ENCODE measurements at regions not wholly inside any gene's neighbourhood (a gene's known extent, or its start where the extent isn't known, plus 50 kb on each side); places are given as distances from the start of the nearest gene placed in this dataset.

GRCh38 chr3:127033171-127033570 lies 50.3 kb downstream of the PLXNA1 start:
- Histone ChIP-seq H3K9ac (no peak overlapping the region), H3K4me2 (ENCODE audit: unreplicated experiment) (no peak overlapping the region), H3F3A (ENCODE audit: insufficient read depth) (no peaks in the 10 kb centered on the region), H3K79me2 (ENCODE audit: insufficient read depth) (no peaks in the 10 kb centered on the region), H3K27me3 (replicated peaks; ENCODE audit: insufficient read depth) (no peaks in the 10 kb centered on the region), H3K36me3 (ENCODE audit: low read depth) (no peaks in the 10 kb centered on the region; the same call in 1 of the 2 replicates), H3K4me1 (ENCODE audit: insufficient read depth) (peaks cover 9% of the 10 kb centered on the region), H3K4me3 (no peak overlapping the region), H4K20me1 (ENCODE audit: insufficient read depth) (no peaks in the 10 kb centered on the region), H3K9me2 (ENCODE audit: insufficient read depth) (no peaks in the 10 kb centered on the region), H3K9me3 (ENCODE audit: low read depth) (no peaks in the 10 kb centered on the region), H3K27ac (no peak overlapping the region), H2AFZ (no peak overlapping the region)
- 91% methylated on average over 6 of the region's 6 CpGs for WGBS, 2 experiments (ENCODE audit: low coverage in 1 of 2, low lambda C conversion rate in 2 of 2, missing lambda C conversion rate in 2 of 2)
- DNase-seq: no peak
- in situ Hi-C loops (cut with MboI): no loop called here
- TF ChIP-seq EZH2phosphoT487 (IDR thresholded peaks at IDR 0.05; ENCODE audit: insufficient read depth, low read depth) (no peak), EZH2 (IDR thresholded peaks at IDR 0.05; ENCODE audit: insufficient read depth, poor library complexity, severe bottlenecking) (no peak)

GRCh38 chr3:127033786-127034185 lies 50.9 kb downstream of the PLXNA1 start:
- H3K9ac ChIP-seq: no peak overlapping the region
- H4K20me1 ChIP-seq (ENCODE audit: insufficient read depth): no peaks in the 10 kb centered on the region
- no peak for DNase-seq
- H3K36me3 ChIP-seq (ENCODE audit: low read depth): no peaks in the 10 kb centered on the region; the same call in 1 of the 2 replicates
- no peak overlapping the region for H2AFZ ChIP-seq
- TF ChIP-seq EZH2phosphoT487 (IDR thresholded peaks at IDR 0.05; ENCODE audit: insufficient read depth, low read depth) (no peak), EZH2 (IDR thresholded peaks at IDR 0.05; ENCODE audit: insufficient read depth, poor library complexity, severe bottlenecking) (no peak)
- no peaks in the 10 kb centered on the region for H3K9me2 ChIP-seq (ENCODE audit: insufficient read depth)
- H3K9me3 ChIP-seq (ENCODE audit: low read depth): no peaks in the 10 kb centered on the region
- H3K4me2 ChIP-seq (ENCODE audit: unreplicated experiment): no peak overlapping the region
- peaks cover 9% of the 10 kb centered on the region for H3K4me1 ChIP-seq (ENCODE audit: insufficient read depth)
- 90% methylated on average over 11 to 19 of the region's 20 CpGs for WGBS, 2 experiments (ENCODE audit: low coverage in 1 of 2, low lambda C conversion rate in 2 of 2, missing lambda C conversion rate in 2 of 2)
- no peak overlapping the region for H3K4me3 ChIP-seq
- no peaks in the 10 kb centered on the region for H3F3A ChIP-seq (ENCODE audit: insufficient read depth)
- in situ Hi-C loops (cut with MboI): no loop called here
- H3K27ac ChIP-seq: no peak overlapping the region
- no peaks in the 10 kb centered on the region for H3K79me2 ChIP-seq (ENCODE audit: insufficient read depth)
- no peaks in the 10 kb centered on the region for H3K27me3 ChIP-seq (replicated peaks; ENCODE audit: insufficient read depth)

GRCh38 chr3:127034195-127034989 lies 51.5 kb downstream of the PLXNA1 start:
- WGBS, 2 experiments (ENCODE audit: low coverage in 1 of 2, low lambda C conversion rate in 2 of 2, missing lambda C conversion rate in 2 of 2): 90 to 92% methylated on average over 24 to 30 of the region's 30 CpGs

GRCh38 chr3:127034990-127035652 lies 52.2 kb downstream of the PLXNA1 start:
- WGBS, 2 experiments (ENCODE audit: low coverage in 1 of 2, low lambda C conversion rate in 2 of 2, missing lambda C conversion rate in 2 of 2): 67 to 71% methylated on average over 13 of the region's 13 CpGs
- no peaks in the 10 kb centered on the region for H3K9me3 ChIP-seq (ENCODE audit: low read depth)
- H3K9me2 ChIP-seq (ENCODE audit: insufficient read depth): no peaks in the 10 kb centered on the region
- TF ChIP-seq EZH2phosphoT487 (IDR thresholded peaks at IDR 0.05; ENCODE audit: insufficient read depth, low read depth) (no peak), EZH2 (IDR thresholded peaks at IDR 0.05; ENCODE audit: insufficient read depth, poor library complexity, severe bottlenecking) (no peak)
- peak overlapping the region; percentile 35; the same call in 1 of the 2 replicates for H3K9ac ChIP-seq
- no peak overlapping the region for H2AFZ ChIP-seq
- H3K36me3 ChIP-seq (ENCODE audit: low read depth): no peaks in the 10 kb centered on the region
- no peak for DNase-seq
- H3K4me1 ChIP-seq (ENCODE audit: insufficient read depth): peaks cover 9% of the 10 kb centered on the region
- in situ Hi-C loops (cut with MboI): no loop called here
- H3K27me3 ChIP-seq (replicated peaks; ENCODE audit: insufficient read depth): no peaks in the 10 kb centered on the region
- H3K79me2 ChIP-seq (ENCODE audit: insufficient read depth): no peaks in the 10 kb centered on the region
- H3K27ac ChIP-seq: peak overlapping the region; percentile 30; the same call in 1 of the 2 replicates
- H3K4me2 ChIP-seq (ENCODE audit: unreplicated experiment): peak overlapping the region; percentile 13
- H4K20me1 ChIP-seq (ENCODE audit: insufficient read depth): no peaks in the 10 kb centered on the region
- no peaks in the 10 kb centered on the region for H3F3A ChIP-seq (ENCODE audit: insufficient read depth)
- H3K4me3 ChIP-seq: no peak overlapping the region

More at GRCh38 chr3:127034195-127034989, 51.5 kb downstream of the PLXNA1 start:
- in situ Hi-C loops (cut with MboI): no loop called here
- H3K36me3 ChIP-seq (ENCODE audit: low read depth): no peaks in the 10 kb centered on the region; the same call in 1 of the 2 replicates
- no peaks in the 10 kb centered on the region for H3K79me2 ChIP-seq (ENCODE audit: insufficient read depth)
- no peaks in the 10 kb centered on the region for H3K27me3 ChIP-seq (replicated peaks; ENCODE audit: insufficient read depth)
- H3F3A ChIP-seq (ENCODE audit: insufficient read depth): no peaks in the 10 kb centered on the region
- H3K27ac ChIP-seq: no peak overlapping the region
- H2AFZ ChIP-seq: no peak overlapping the region
- DNase-seq: no peak
- no peaks in the 10 kb centered on the region for H3K9me2 ChIP-seq (ENCODE audit: insufficient read depth)
- no peak overlapping the region for H3K4me3 ChIP-seq
- TF ChIP-seq EZH2 (IDR thresholded peaks at IDR 0.05; ENCODE audit: insufficient read depth, poor library complexity, severe bottlenecking) (no peak), EZH2phosphoT487 (IDR thresholded peaks at IDR 0.05; ENCODE audit: insufficient read depth, low read depth) (no peak)
- no peaks in the 10 kb centered on the region for H3K9me3 ChIP-seq (ENCODE audit: low read depth)
- H4K20me1 ChIP-seq (ENCODE audit: insufficient read depth): no peaks in the 10 kb centered on the region
- peaks cover 9% of the 10 kb centered on the region for H3K4me1 ChIP-seq (ENCODE audit: insufficient read depth)
- no peak overlapping the region for H3K9ac ChIP-seq
- no peak overlapping the region for H3K4me2 ChIP-seq (ENCODE audit: unreplicated experiment)
